ENCODE measurements at regions not wholly inside any gene's neighbourhood (a gene's known extent, or its start where the extent isn't known, plus 50 kb on each side); places are given as distances from the start of the nearest gene placed in this dataset.

DNA sequence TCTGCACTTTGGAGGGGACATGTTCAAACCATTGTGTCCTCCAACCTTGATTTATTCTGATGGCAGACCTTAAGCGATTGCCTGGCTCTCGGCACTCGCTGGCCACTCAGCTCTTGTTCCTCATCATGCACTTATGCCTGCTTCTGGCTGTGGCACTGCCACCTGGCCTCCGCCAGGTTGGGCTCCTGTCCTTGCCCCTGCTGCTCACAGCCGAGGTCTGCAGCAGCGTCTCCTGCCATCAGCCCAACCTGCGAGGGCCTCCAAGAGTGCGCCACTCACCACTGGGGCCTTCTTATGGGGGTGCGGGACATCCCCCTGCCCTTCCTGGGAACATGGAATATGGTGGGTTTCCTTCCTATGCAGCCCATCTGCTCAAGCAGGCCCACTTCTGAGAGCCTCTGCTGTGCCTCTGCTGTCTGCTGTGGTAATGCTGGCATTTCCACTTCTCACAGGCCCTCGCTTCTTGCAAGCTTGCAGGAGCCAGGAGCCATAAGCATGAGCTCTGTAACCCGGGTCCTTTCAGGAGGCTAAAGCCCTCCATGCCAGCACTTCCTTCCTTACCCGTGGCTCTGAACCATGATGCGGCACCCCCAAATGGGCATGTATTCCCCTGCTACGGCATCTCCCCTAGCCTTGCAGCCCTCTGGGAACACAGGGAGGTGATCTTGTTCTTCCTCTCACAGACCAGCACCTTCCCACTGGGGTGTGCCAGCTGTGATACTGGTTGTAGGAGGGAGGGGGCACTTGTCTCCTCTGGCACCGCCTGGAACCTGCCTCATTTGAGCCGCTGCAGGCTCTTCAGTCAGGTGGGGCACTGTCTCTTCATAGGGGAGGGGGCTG is 58.6 kb upstream of the HS6ST1 start:
- Histone ChIP-seq H3K36me3 (ENCODE audit: control insufficient read depth in 4 of 4, insufficient read depth in 4 of 4, low read length in 3 of 4) (no peaks in the 10 kb centered on the region), H3K4me1 (ENCODE audit: control extremely low read depth in 1 of 4, control insufficient read depth in 4 of 4, insufficient read depth in 4 of 4, low read length in 3 of 4) (peaks cover 0 to 19% (median 18%) of the 10 kb centered on the region in 4 experiments), H3K4me3 (ENCODE audit: control insufficient read depth in 1 of 7, extremely low read depth in 1 of 7, insufficient read depth in 4 of 7, low read depth in 2 of 7, low read length in 6 of 7) (no peak overlapping the region), H3K27me3 (replicated peaks in 2 of 5; ENCODE audit: control insufficient read depth in 4 of 5, insufficient read depth in 5 of 5, low read length in 4 of 5) (no peaks in the 10 kb centered on the region), H3K27ac (ENCODE audit: insufficient read depth in 1 of 2, low read depth in 1 of 2, low read length in 2 of 2, poor library complexity in 1 of 2, severe bottlenecking in 2 of 2) (no peak overlapping the region), H3K9me3 (ENCODE audit: control extremely low read depth in 1 of 5, control insufficient read depth in 4 of 5, insufficient read depth in 2 of 5, low read depth in 1 of 5, low read length in 4 of 5) (no peaks in the 10 kb centered on the region)
- CTCF ChIA-PET: interaction anchor here (0.8 kb wide), 1 partner anchor 62 kb away, joined by 3 read pairs; no protein-coding TSS in a partner anchor
- POLR2A ChIA-PET: no interaction called here
- peak in 2 of 3 donors; percentile 7 to 14 for DNase-seq
- WGBS (ENCODE audit: insufficient coverage): 74% methylated on average over 14 of the region's 16 CpGs

GRCh38 chr2:128378231-128379020 is 59.8 kb upstream of the HS6ST1 start:
- peaks cover 0 to 18% (median 12%) of the 10 kb centered on the region in 4 experiments for H3K4me1 ChIP-seq (ENCODE audit: control extremely low read depth in 1 of 4, control insufficient read depth in 4 of 4, insufficient read depth in 4 of 4, low read length in 3 of 4)
- DNase-seq: no peak
- CTCF ChIA-PET: interaction anchor here (0.6 kb wide), 1 partner anchor 30 kb away, joined by 3 read pairs; no protein-coding TSS in a partner anchor

DNA sequence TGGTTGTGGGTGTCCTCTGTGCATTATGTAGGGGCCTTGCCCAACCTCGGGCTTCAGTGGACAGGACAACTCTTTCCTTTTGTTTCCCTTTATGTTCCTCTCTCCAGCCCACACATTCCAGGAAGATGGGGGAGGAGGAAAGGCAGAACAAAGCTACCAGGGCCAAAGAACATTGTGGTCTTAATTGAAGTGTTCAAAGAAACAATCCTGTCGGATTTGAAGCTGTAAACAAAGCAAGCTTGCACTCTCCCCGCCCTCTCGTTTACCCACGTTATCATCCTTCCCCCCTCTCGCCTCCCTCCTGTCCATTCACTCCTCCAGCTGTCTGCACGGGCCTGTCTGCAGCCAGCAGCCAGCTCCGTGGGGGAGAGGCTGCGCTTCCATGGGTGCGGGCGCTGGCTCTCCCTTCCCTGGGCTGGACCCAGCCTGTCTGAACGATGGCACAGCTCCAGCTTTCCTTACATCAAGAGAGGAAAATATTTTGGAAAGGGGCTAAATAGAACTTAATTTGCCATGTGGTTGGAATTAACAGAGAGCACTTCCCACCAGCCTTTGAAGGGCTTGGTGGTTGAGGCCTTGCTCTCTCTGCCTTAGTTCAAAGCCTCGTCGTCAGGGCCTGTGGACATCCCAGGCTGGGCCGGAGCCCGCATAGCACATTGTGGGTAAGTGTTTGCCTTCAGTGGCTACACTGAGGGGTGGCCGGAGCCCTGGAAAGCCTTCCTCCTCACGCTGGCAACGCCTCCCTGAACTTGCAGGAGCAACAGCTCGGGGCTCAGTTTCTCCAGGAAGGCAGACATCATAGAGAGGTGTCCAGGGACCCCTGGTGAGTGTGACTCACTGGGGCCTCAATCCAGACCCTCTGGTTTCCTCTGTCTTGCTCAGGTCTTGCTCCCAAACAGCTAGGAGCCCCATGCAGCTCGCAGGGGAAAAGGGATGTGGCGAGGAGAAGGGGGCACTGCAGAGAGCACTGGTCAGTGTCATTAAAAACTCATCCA is 60.6 kb upstream of the HS6ST1 start:
- 94% methylated on average over 18 of the region's 22 CpGs for WGBS (ENCODE audit: insufficient coverage)
- H3K4me1 ChIP-seq (ENCODE audit: control extremely low read depth in 1 of 4, control insufficient read depth in 4 of 4, insufficient read depth in 4 of 4, low read length in 3 of 4): peaks cover 0 to 16% (median 12%) of the 10 kb centered on the region in 4 experiments
- H3K27ac ChIP-seq (ENCODE audit: insufficient read depth in 1 of 2, low read depth in 1 of 2, low read length in 2 of 2, poor library complexity in 1 of 2, severe bottlenecking in 2 of 2): no peak overlapping the region
- H3K27me3 ChIP-seq (replicated peaks in 2 of 5; ENCODE audit: control insufficient read depth in 4 of 5, insufficient read depth in 5 of 5, low read length in 4 of 5): no peaks in the 10 kb centered on the region
- no peak for DNase-seq
- ChIA-PET POLR2A (interaction anchor here (0.6 kb wide), 1 partner anchor 283 kb away, joined by 3 read pairs; no protein-coding TSS in a partner anchor), CTCF (interaction anchor here (0.8 kb wide), 1 partner anchor 15 kb away, joined by 4 read pairs; no protein-coding TSS in a partner anchor)
- no peak overlapping the region for H3K4me3 ChIP-seq (ENCODE audit: control insufficient read depth in 1 of 7, extremely low read depth in 1 of 7, insufficient read depth in 4 of 7, low read depth in 2 of 7, low read length in 6 of 7)
- H3K36me3 ChIP-seq (ENCODE audit: control insufficient read depth in 4 of 4, insufficient read depth in 4 of 4, low read length in 3 of 4): no peaks in the 10 kb centered on the region
- H3K9me3 ChIP-seq (ENCODE audit: control extremely low read depth in 1 of 5, control insufficient read depth in 4 of 5, insufficient read depth in 2 of 5, low read depth in 1 of 5, low read length in 4 of 5): no peaks in the 10 kb centered on the region

More at GRCh38 chr2:128378231-128379020, 59.8 kb upstream of the HS6ST1 start:
- Histone ChIP-seq H3K36me3 (ENCODE audit: control insufficient read depth in 4 of 4, insufficient read depth in 4 of 4, low read length in 3 of 4) (no peaks in the 10 kb centered on the region), H3K9me3 (ENCODE audit: control extremely low read depth in 1 of 5, control insufficient read depth in 4 of 5, insufficient read depth in 2 of 5, low read depth in 1 of 5, low read length in 4 of 5) (no peaks in the 10 kb centered on the region), H3K4me3 (ENCODE audit: control insufficient read depth in 1 of 7, extremely low read depth in 1 of 7, insufficient read depth in 4 of 7, low read depth in 2 of 7, low read length in 6 of 7) (no peak overlapping the region), H3K27ac (ENCODE audit: insufficient read depth in 1 of 2, low read depth in 1 of 2, low read length in 2 of 2, poor library complexity in 1 of 2, severe bottlenecking in 2 of 2) (no peak overlapping the region), H3K27me3 (replicated peaks in 2 of 5; ENCODE audit: control insufficient read depth in 4 of 5, insufficient read depth in 5 of 5, low read length in 4 of 5) (no peaks in the 10 kb centered on the region)
- POLR2A ChIA-PET: interaction anchor here (0.6 kb wide), 2 partner anchors 45 to 283 kb away, joined by 3 read pairs; no protein-coding TSS in a partner anchor
- 99% methylated on average over 8 of the region's 16 CpGs for WGBS (ENCODE audit: insufficient coverage)

GRCh38 chr2:128380061-128380889 is 61.6 kb upstream of the HS6ST1 start:
- no peak for DNase-seq
- 94% methylated on average over 25 of the region's 27 CpGs for WGBS (ENCODE audit: insufficient coverage)
- peaks cover 0 to 16% (median 12%) of the 10 kb centered on the region in 4 experiments for H3K4me1 ChIP-seq (ENCODE audit: control extremely low read depth in 1 of 4, control insufficient read depth in 4 of 4, insufficient read depth in 4 of 4, low read length in 3 of 4)
- POLR2A ChIA-PET: no interaction called here
- CTCF ChIA-PET: no interaction called here
- H3K27me3 ChIP-seq (replicated peaks in 2 of 5; ENCODE audit: control insufficient read depth in 4 of 5, insufficient read depth in 5 of 5, low read length in 4 of 5): no peaks in the 10 kb centered on the region
- H3K4me3 ChIP-seq (ENCODE audit: control insufficient read depth in 1 of 7, extremely low read depth in 1 of 7, insufficient read depth in 4 of 7, low read depth in 2 of 7, low read length in 6 of 7): no peak overlapping the region
- peaks cover 0 to 2% (median 0%) of the 10 kb centered on the region in 5 experiments for H3K9me3 ChIP-seq (ENCODE audit: control extremely low read depth in 1 of 5, control insufficient read depth in 4 of 5, insufficient read depth in 2 of 5, low read depth in 1 of 5, low read length in 4 of 5)
- H3K27ac ChIP-seq (ENCODE audit: insufficient read depth in 1 of 2, low read depth in 1 of 2, low read length in 2 of 2, poor library complexity in 1 of 2, severe bottlenecking in 2 of 2): no peak overlapping the region
- H3K36me3 ChIP-seq (ENCODE audit: control insufficient read depth in 4 of 4, insufficient read depth in 4 of 4, low read length in 3 of 4): no peaks in the 10 kb centered on the region

DNA sequence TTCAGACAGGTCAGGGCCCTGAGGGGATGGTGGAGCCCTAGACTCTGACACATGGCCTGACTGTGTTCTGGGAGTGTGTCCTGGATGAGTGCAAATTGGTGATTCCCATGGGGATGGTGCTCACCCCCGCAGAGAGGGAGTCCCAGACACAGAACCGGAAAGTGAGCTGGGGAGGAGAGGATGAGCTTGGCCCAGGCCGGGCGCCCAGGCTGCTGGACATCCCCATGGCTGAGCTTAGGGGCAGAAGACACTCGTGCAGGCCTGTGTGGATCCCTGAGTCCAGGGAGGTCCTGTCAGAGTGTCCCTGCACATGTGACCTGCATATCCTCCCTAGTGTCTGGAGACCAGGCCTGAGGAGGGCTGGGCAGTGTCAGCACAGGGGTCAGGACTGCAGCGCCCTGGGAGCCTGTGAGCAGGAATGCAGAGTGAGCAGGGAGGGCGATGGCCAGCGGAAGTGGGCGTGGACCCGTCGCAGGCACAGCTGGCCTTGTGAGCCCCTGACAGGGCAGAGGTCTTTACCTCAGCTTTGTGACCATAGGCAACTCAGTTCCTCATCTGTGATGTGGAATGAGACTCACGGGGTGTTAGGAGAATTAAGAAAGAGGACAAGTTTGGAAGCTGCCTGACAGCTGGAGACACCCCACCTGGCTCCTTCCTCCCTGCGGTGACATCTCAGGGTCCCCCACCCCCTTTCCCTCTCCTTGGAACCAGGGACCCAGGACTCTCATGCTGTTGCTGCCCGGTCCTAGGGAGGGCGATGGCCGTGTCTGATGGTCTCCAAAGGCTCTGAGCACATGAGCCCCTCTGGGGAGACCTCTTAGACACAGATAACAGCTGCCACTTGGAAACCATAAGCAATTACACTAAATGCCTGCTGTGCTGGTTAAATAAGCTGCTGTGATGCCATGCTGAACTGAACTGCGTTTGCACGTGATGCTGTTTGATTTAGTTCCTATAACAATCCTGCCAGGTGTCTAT is 62.6 kb upstream of the HS6ST1 start:
- H3K36me3 ChIP-seq (ENCODE audit: control insufficient read depth in 4 of 4, insufficient read depth in 4 of 4, low read length in 3 of 4): no peaks in the 10 kb centered on the region
- H3K4me3 ChIP-seq (ENCODE audit: control insufficient read depth in 1 of 7, extremely low read depth in 1 of 7, insufficient read depth in 4 of 7, low read depth in 2 of 7, low read length in 6 of 7): no peak overlapping the region
- H3K4me1 ChIP-seq (ENCODE audit: control extremely low read depth in 1 of 4, control insufficient read depth in 4 of 4, insufficient read depth in 4 of 4, low read length in 3 of 4): peaks cover 0 to 16% (median 12%) of the 10 kb centered on the region in 4 experiments
- H3K27me3 ChIP-seq (replicated peaks in 2 of 5; ENCODE audit: control insufficient read depth in 4 of 5, insufficient read depth in 5 of 5, low read length in 4 of 5): no peaks in the 10 kb centered on the region
- no peak overlapping the region for H3K27ac ChIP-seq (ENCODE audit: insufficient read depth in 1 of 2, low read depth in 1 of 2, low read length in 2 of 2, poor library complexity in 1 of 2, severe bottlenecking in 2 of 2)
- peaks cover 0 to 6% (median 0%) of the 10 kb centered on the region in 5 experiments for H3K9me3 ChIP-seq (ENCODE audit: control extremely low read depth in 1 of 5, control insufficient read depth in 4 of 5, insufficient read depth in 2 of 5, low read depth in 1 of 5, low read length in 4 of 5)
- DNase-seq: no peak
- WGBS (ENCODE audit: insufficient coverage): 94% methylated on average over 16 of the region's 18 CpGs
- CTCF ChIA-PET: no interaction called here
- POLR2A ChIA-PET: no interaction called here
